ENCODE measurements at regions not wholly inside any gene's neighbourhood (a gene's known extent, or its start where the extent isn't known, plus 50 kb on each side); places are given as distances from the start of the nearest gene placed in this dataset.

DNA sequence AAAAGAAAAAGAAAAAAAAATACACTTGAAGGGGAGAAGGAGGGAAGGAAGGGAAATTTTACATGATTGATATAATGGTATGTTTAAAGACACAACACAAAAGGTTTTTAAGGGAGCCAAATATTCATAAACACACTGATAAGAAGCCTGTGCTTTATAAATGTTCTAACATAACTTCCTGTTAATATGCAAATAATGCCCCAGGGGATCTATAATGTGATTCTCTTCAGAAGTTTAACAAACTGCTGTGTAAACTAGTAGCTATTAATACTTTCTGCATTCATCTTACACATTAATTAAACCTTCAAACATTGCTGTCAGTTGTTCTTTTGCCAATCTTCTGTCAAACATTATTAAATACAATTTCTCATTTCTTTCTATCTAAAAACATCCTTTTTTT, 231.6 kb downstream of the TJP1 start:
- ATAC-seq, result no peak
- no peak for TF ChIP-seq ZNF565 (CRISPR knock-in tag; conservative IDR thresholded peaks at IDR 0.05; ENCODE audit: low read depth)
- no peak for TF ChIP-seq ZFP30 (CRISPR knock-in tag; IDR thresholded peaks at IDR 0.05)
- TF ChIP-seq ESRRG (CRISPR knock-in tag; IDR thresholded peaks at IDR 0.05), result no peak
- TF ChIP-seq, protein P1, sequence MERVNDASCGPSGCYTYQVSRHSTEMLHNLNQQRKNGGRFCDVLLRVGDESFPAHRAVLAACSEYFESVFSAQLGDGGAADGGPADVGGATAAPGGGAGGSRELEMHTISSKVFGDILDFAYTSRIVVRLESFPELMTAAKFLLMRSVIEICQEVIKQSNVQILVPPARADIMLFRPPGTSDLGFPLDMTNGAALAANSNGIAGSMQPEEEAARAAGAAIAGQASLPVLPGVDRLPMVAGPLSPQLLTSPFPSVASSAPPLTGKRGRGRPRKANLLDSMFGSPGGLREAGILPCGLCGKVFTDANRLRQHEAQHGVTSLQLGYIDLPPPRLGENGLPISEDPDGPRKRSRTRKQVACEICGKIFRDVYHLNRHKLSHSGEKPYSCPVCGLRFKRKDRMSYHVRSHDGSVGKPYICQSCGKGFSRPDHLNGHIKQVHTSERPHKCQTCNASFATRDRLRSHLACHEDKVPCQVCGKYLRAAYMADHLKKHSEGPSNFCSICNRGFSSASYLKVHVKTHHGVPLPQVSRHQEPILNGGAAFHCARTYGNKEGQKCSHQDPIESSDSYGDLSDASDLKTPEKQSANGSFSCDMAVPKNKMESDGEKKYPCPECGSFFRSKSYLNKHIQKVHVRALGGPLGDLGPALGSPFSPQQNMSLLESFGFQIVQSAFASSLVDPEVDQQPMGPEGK (CRISPR knock-in tag; IDR thresholded peaks at IDR 0.05; ENCODE audit: borderline replicate concordance), result no peak
- TF ChIP-seq OSR1 (CRISPR knock-in tag; IDR thresholded peaks at IDR 0.05), result no peak
- no peak for TF ChIP-seq CSDC2 (CRISPR knock-in tag; IDR thresholded peaks at IDR 0.05)
- no peak for TF ChIP-seq GLIS3 (CRISPR knock-in tag; IDR thresholded peaks at IDR 0.05)
- TF ChIP-seq, protein P2, sequence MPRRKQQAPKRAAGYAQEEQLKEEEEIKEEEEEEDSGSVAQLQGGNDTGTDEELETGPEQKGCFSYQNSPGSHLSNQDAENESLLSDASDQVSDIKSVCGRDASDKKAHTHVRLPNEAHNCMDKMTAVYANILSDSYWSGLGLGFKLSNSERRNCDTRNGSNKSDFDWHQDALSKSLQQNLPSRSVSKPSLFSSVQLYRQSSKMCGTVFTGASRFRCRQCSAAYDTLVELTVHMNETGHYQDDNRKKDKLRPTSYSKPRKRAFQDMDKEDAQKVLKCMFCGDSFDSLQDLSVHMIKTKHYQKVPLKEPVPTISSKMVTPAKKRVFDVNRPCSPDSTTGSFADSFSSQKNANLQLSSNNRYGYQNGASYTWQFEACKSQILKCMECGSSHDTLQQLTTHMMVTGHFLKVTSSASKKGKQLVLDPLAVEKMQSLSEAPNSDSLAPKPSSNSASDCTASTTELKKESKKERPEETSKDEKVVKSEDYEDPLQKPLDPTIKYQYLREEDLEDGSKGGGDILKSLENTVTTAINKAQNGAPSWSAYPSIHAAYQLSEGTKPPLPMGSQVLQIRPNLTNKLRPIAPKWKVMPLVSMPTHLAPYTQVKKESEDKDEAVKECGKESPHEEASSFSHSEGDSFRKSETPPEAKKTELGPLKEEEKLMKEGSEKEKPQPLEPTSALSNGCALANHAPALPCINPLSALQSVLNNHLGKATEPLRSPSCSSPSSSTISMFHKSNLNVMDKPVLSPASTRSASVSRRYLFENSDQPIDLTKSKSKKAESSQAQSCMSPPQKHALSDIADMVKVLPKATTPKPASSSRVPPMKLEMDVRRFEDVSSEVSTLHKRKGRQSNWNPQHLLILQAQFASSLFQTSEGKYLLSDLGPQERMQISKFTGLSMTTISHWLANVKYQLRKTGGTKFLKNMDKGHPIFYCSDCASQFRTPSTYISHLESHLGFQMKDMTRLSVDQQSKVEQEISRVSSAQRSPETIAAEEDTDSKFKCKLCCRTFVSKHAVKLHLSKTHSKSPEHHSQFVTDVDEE (CRISPR knock-in tag; IDR thresholded peaks at IDR 0.05), result no peak
- TF ChIP-seq, protein P3, sequence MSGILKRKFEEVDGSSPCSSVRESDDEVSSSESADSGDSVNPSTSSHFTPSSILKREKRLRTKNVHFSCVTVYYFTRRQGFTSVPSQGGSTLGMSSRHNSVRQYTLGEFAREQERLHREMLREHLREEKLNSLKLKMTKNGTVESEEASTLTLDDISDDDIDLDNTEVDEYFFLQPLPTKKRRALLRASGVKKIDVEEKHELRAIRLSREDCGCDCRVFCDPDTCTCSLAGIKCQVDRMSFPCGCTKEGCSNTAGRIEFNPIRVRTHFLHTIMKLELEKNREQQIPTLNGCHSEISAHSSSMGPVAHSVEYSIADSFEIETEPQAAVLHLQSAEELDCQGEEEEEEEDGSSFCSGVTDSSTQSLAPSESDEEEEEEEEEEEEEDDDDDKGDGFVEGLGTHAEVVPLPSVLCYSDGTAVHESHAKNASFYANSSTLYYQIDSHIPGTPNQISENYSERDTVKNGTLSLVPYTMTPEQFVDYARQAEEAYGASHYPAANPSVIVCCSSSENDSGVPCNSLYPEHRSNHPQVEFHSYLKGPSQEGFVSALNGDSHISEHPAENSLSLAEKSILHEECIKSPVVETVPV (CRISPR knock-in tag; IDR thresholded peaks at IDR 0.05), result no peak
- TF ChIP-seq, protein P4, sequence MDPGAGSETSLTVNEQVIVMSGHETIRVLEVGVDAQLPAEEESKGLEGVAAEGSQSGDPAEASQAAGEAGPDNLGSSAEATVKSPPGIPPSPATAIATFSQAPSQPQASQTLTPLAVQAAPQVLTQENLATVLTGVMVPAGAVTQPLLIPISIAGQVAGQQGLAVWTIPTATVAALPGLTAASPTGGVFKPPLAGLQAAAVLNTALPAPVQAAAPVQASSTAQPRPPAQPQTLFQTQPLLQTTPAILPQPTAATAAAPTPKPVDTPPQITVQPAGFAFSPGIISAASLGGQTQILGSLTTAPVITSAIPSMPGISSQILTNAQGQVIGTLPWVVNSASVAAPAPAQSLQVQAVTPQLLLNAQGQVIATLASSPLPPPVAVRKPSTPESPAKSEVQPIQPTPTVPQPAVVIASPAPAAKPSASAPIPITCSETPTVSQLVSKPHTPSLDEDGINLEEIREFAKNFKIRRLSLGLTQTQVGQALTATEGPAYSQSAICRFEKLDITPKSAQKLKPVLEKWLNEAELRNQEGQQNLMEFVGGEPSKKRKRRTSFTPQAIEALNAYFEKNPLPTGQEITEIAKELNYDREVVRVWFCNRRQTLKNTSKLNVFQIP (CRISPR knock-in tag; IDR thresholded peaks at IDR 0.05; ENCODE audit: borderline replicate concordance, low read depth), result no peak
- no peak for TF ChIP-seq RARB (CRISPR knock-in tag; IDR thresholded peaks at IDR 0.05)
- no peak for TF ChIP-seq ZFP3 (CRISPR knock-in tag; IDR thresholded peaks at IDR 0.05)
- no peak for TF ChIP-seq TOX (CRISPR knock-in tag; IDR thresholded peaks at IDR 0.05; ENCODE audit: borderline replicate concordance)
- TF ChIP-seq ZNF8 (CRISPR knock-in tag; IDR thresholded peaks at IDR 0.05), result no peak
- TF ChIP-seq PPARA (CRISPR knock-in tag; IDR thresholded peaks at IDR 0.05; ENCODE audit: borderline replicate concordance), result no peak

DNA sequence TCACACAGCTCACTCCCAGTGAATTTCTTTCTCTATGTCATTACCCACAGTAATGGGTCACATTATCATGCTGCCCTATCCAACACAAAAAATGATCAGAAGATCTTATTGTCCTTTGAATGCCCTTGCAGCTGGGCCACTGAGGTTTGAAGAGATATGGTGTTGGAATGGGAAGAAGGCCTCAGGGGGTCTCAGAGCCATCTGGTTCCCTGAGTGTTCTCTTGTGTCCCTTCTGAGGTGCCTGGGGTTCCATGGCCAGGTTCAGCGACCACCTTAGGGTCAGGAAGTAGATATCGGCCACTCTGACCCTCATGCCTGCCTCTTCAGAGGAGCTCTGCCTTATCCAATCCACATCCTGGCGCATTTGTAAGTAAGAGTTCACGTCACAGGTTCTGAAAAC, 232.3 kb downstream of the TJP1 start:
- ATAC-seq, result no peak

More for the DNA sequence above, 232.3 kb downstream of the TJP1 start:
- no peak for TF ChIP-seq PPARA (CRISPR knock-in tag; IDR thresholded peaks at IDR 0.05; ENCODE audit: borderline replicate concordance)
- TF ChIP-seq, protein P3 (CRISPR knock-in tag; IDR thresholded peaks at IDR 0.05), result no peak
- TF ChIP-seq GLIS3 (CRISPR knock-in tag; IDR thresholded peaks at IDR 0.05), result no peak
- TF ChIP-seq ESRRG (CRISPR knock-in tag; IDR thresholded peaks at IDR 0.05), result no peak
- no peak for TF ChIP-seq SNAI2 (CRISPR knock-in tag; IDR thresholded peaks at IDR 0.05)
- TF ChIP-seq, protein P4 (CRISPR knock-in tag; IDR thresholded peaks at IDR 0.05; ENCODE audit: borderline replicate concordance, low read depth), result no peak
- no peak for TF ChIP-seq OSR1 (CRISPR knock-in tag; IDR thresholded peaks at IDR 0.05)
- TF ChIP-seq ZNF8 (CRISPR knock-in tag; IDR thresholded peaks at IDR 0.05), result no peak
- TF ChIP-seq, protein P2 (CRISPR knock-in tag; IDR thresholded peaks at IDR 0.05), result no peak
- no peak for TF ChIP-seq ISL1 (CRISPR knock-in tag; IDR thresholded peaks at IDR 0.05)
- TF ChIP-seq ZC3H10 (CRISPR knock-in tag; IDR thresholded peaks at IDR 0.05), result no peak
- TF ChIP-seq BACH2 (CRISPR knock-in tag; IDR thresholded peaks at IDR 0.05; ENCODE audit: borderline replicate concordance), result no peak
- no peak for TF ChIP-seq ZNF70 (CRISPR knock-in tag; IDR thresholded peaks at IDR 0.05)
- TF ChIP-seq ARNTL (CRISPR knock-in tag; IDR thresholded peaks at IDR 0.05; ENCODE audit: borderline replicate concordance, low read depth), result no peak
- no peak for TF ChIP-seq ZFP30 (CRISPR knock-in tag; IDR thresholded peaks at IDR 0.05)
- TF ChIP-seq ZFP3 (CRISPR knock-in tag; IDR thresholded peaks at IDR 0.05), result no peak

All from SK-N-SH treated with all-trans-retinoic acid at 6 μM for 48 hours (cell line).